Caki2 (cell line): ENCODE measurements at regions not wholly inside any gene's neighbourhood (a gene's known extent, or its start where the extent isn't known, plus 50 kb on each side); places are given as distances from the start of the nearest gene placed in this dataset.

ENCODE experiments used
- DNase-seq: peaks from one replicate; pipeline ENCODE4 v3.0.0-alpha.2; 2015; ENCODE audit warnings: low read depth
- in situ Hi-C: cut with HindIII; loops from 2 replicates; pipeline ENCODE4 v1.10.0; 2016; ENCODE audit warnings: low sequenced_read_pairs, low pct_unique_long_range_greater_than_20kb, mixed read lengths

GRCh38 chr2:106941372-106941993 is 55.5 kb upstream of the ST6GAL2 start:
- in situ Hi-C loops: no loop called here

GRCh38 chr2:106943468-106944200 is 57.7 kb upstream of the ST6GAL2 start:
- DNase-seq: no peak
- in situ Hi-C loops: no loop called here

More at GRCh38 chr2:106941372-106941993, 55.5 kb upstream of the ST6GAL2 start:
- no peak for DNase-seq

- in situ Hi-C loops: no loop called here
- no peak for DNase-seq
These were observed 58.2 kb upstream of the ST6GAL2 start for GRCh38 chr2:106944215-106944614.

- in situ Hi-C loops: no loop called here
- no peak for DNase-seq
These were observed 62.6 kb upstream of the ST6GAL2 start for GRCh38 chr2:106948540-106948939.

- DNase-seq: no peak
- in situ Hi-C loops: no loop called here
These were observed 67.3 kb upstream of the ST6GAL2 start for GRCh38 chr2:106953236-106953635.

GRCh38 chr2:106953779-106954178 is 67.8 kb upstream of the ST6GAL2 start:
- no peak for DNase-seq

GRCh38 chr2:106954304-106954703 is 68.3 kb upstream of the ST6GAL2 start:
- in situ Hi-C loops: no loop called here
- no peak for DNase-seq

More at GRCh38 chr2:106953779-106954178, 67.8 kb upstream of the ST6GAL2 start:
- in situ Hi-C loops: no loop called here

GRCh38 chr2:106956416-106956815 is 70.4 kb upstream of the ST6GAL2 start:
- DNase-seq: no peak
- in situ Hi-C loops: no loop called here

- no peak for DNase-seq
- in situ Hi-C loops: no loop called here
These were observed 70.9 kb upstream of the ST6GAL2 start for GRCh38 chr2:106956879-106957278.

- no peak for DNase-seq
- in situ Hi-C loops: no loop called here
These were observed 74.2 kb upstream of the ST6GAL2 start for GRCh38 chr2:106959975-106960682.

- in situ Hi-C loops: no loop called here
- DNase-seq: no peak
These were observed 74.8 kb upstream of the ST6GAL2 start for GRCh38 chr2:106960683-106961161.

GRCh38 chr2:106961328-106961727 is 75.4 kb upstream of the ST6GAL2 start:
- DNase-seq: no peak
- in situ Hi-C loops: no loop called here

- in situ Hi-C loops: no loop called here
- DNase-seq: no peak
These were observed 77.2 kb upstream of the ST6GAL2 start for GRCh38 chr2:106963156-106963555.

- in situ Hi-C loops: no loop called here
- DNase-seq: no peak
These were observed 77.9 kb upstream of the ST6GAL2 start for GRCh38 chr2:106963893-106964292.

GRCh38 chr2:106965611-106966010 is 79.6 kb upstream of the ST6GAL2 start:
- in situ Hi-C loops: no loop called here
- no peak for DNase-seq

GRCh38 chr2:106969777-106970176 is 83.8 kb upstream of the ST6GAL2 start:
- in situ Hi-C loops: no loop called here
- DNase-seq: no peak

GRCh38 chr2:106970471-106971261 is 84.7 kb upstream of the ST6GAL2 start:
- DNase-seq: no peak
- in situ Hi-C loops: no loop called here

- DNase-seq: no peak
- in situ Hi-C loops: no loop called here
These were observed 86.8 kb upstream of the ST6GAL2 start for GRCh38 chr2:106972782-106973181.
